H9 (cell line): ENCODE measurements at regions not wholly inside any gene's neighbourhood (a gene's known extent, or its start where the extent isn't known, plus 50 kb on each side); places are given as distances from the start of the nearest gene placed in this dataset.

Experiments
- DNase-seq: peaks from one replicate; pipeline ENCODE4 v3.0.0-alpha.2; 2017
- H2AFZ ChIP-seq: one replicate; pipeline ENCODE4 v1.6.1; 2013; ENCODE audit warnings: mild to moderate bottlenecking, low read length, control low read depth, moderate library complexity
- H2AK5ac ChIP-seq: 2 replicates; pipeline ENCODE4 v1.6.1; 2013; ENCODE audit warnings: low read length, control low read depth, mixed read lengths; ENCODE audit not compliant: insufficient read length
- H2BK120ac ChIP-seq: one replicate; pipeline ENCODE4 v1.6.1; 2013; ENCODE audit warnings: low read depth, mild to moderate bottlenecking, low read length, control low read depth, inconsistent platforms; ENCODE audit not compliant: poor library complexity, severe bottlenecking
- H2BK12ac ChIP-seq: 2 replicates; pipeline ENCODE4 v1.6.1; 2013; ENCODE audit warnings: low read length, control low read depth, mixed read lengths, low read depth; ENCODE audit not compliant: insufficient read length
- H2BK15ac ChIP-seq: 2 replicates; pipeline ENCODE4 v1.6.1; 2013; ENCODE audit warnings: low read depth, low read length, control low read depth
- H2BK20ac ChIP-seq: one replicate; pipeline ENCODE4 v1.6.1; 2013; ENCODE audit warnings: low read depth, mild to moderate bottlenecking, low read length, control low read depth, inconsistent platforms; ENCODE audit not compliant: poor library complexity, severe bottlenecking
- H2BK5ac ChIP-seq: 2 replicates; pipeline ENCODE4 v1.6.1; 2013; ENCODE audit warnings: low read length, control low read depth, mixed read lengths; ENCODE audit not compliant: insufficient read length
- H3K14ac ChIP-seq: 2 replicates; pipeline ENCODE4 v1.6.1; 2013; ENCODE audit warnings: low read length, control low read depth; ENCODE audit not compliant: insufficient read depth
- H3K18ac ChIP-seq: 2 replicates; pipeline ENCODE4 v1.6.1; 2013; ENCODE audit warnings: low read depth, mild to moderate bottlenecking, mixed read lengths, low read length, control low read depth; ENCODE audit not compliant: insufficient read length
- H3K23ac ChIP-seq: 2 replicates; pipeline ENCODE4 v1.6.1; 2013; ENCODE audit warnings: low read length, control low read depth, mixed read lengths, low read depth; ENCODE audit not compliant: insufficient read length
- H3K23me2 ChIP-seq: 2 replicates; pipeline ENCODE4 v1.6.1; 2013; ENCODE audit warnings: low read depth, mild to moderate bottlenecking, mixed read lengths, low read length, control low read depth; ENCODE audit not compliant: insufficient read length, poor library complexity, severe bottlenecking
- H3K27ac ChIP-seq: 2 replicates; pipeline ENCODE4 v1.5.1; 2013; ENCODE audit warnings: low read length, control low read depth, mixed read lengths, low read depth; ENCODE audit not compliant: insufficient read length
- H3K27me3 ChIP-seq: 2 replicates; pipeline ENCODE4 v1.6.1; 2013; ENCODE audit warnings: low read length, control low read depth, inconsistent platforms; ENCODE audit not compliant: insufficient read depth
- H3K4ac ChIP-seq: 2 replicates; pipeline ENCODE4 v1.6.1; 2013; ENCODE audit warnings: low read depth, mild to moderate bottlenecking, control low read depth, inconsistent platforms, low read length, moderate library complexity
- H3K4me1 ChIP-seq: 2 replicates; pipeline ENCODE4 v1.6.1; 2013; ENCODE audit warnings: low read length, control low read depth, inconsistent platforms; ENCODE audit not compliant: insufficient read depth
- H3K4me2 ChIP-seq: 2 replicates; pipeline ENCODE4 v1.6.1; 2013; ENCODE audit warnings: low read length, control low read depth, mixed read lengths; ENCODE audit not compliant: insufficient read length, insufficient read depth
- H3K56ac ChIP-seq: 2 replicates; pipeline ENCODE4 v1.6.1; 2013; ENCODE audit warnings: low read depth, mild to moderate bottlenecking, mixed read lengths, low read length, control low read depth; ENCODE audit not compliant: insufficient read length
- H3K79me1 ChIP-seq: 2 replicates; pipeline ENCODE4 v1.6.1; 2013; ENCODE audit warnings: low read depth, mild to moderate bottlenecking, moderate library complexity, low read length, control low read depth, inconsistent platforms; ENCODE audit not compliant: insufficient read depth, poor library complexity, severe bottlenecking
- H3K79me2 ChIP-seq: 2 replicates; pipeline ENCODE4 v1.6.1; 2013; ENCODE audit warnings: low read length, control low read depth, inconsistent platforms; ENCODE audit not compliant: insufficient read depth
- H3K9ac ChIP-seq: 2 replicates; pipeline ENCODE4 v1.6.1; 2013; ENCODE audit warnings: low read length, control low read depth, mixed read lengths; ENCODE audit not compliant: insufficient read length; ENCODE audit errors: extremely low read depth
- H3K9me3 ChIP-seq: one replicate; pipeline ENCODE4 v1.6.1; 2013; ENCODE audit warnings: low read depth, low read length, inconsistent platforms; ENCODE audit not compliant: control insufficient read depth
- H3T11ph ChIP-seq: one replicate; pipeline ENCODE4 v1.6.1; 2013; ENCODE audit warnings: mild to moderate bottlenecking, low read length, control low read depth, inconsistent platforms
- H4K20me1 ChIP-seq: one replicate; pipeline ENCODE4 v1.6.1; 2013; ENCODE audit not compliant: control insufficient read depth, insufficient read length, insufficient read depth
- H4K5ac ChIP-seq: 2 replicates; pipeline ENCODE4 v1.6.1; 2013; ENCODE audit warnings: low read depth, mild to moderate bottlenecking, mixed read lengths, low read length, control low read depth; ENCODE audit not compliant: insufficient read length
- H4K8ac ChIP-seq: replicated peaks from 2 replicates; pipeline ENCODE4 v1.6.1; 2013; ENCODE audit warnings: low read length, control low read depth, mixed read lengths, low read depth; ENCODE audit not compliant: insufficient read length
- H4K91ac ChIP-seq: 2 replicates; pipeline ENCODE4 v1.6.1; 2013; ENCODE audit warnings: low read depth, mild to moderate bottlenecking, moderate library complexity, mixed read lengths, low read length, control low read depth; ENCODE audit not compliant: insufficient read length
- H3K27ac Mint-ChIP-seq, 3 experiments: 2 replicates in 2 of 3; 3 replicates in 1 of 3; pipeline ENCODE4 v1.8.0; 2020 to 2021; ENCODE audit warnings: mixed read lengths in 3 of 3, mild to moderate bottlenecking in 1 of 3, moderate library complexity in 1 of 3
- H3K27me3 Mint-ChIP-seq: 2 replicates; pipeline ENCODE4 v1.8.0; 2021; ENCODE audit warnings: low read depth, mild to moderate bottlenecking, moderate library complexity, mixed read lengths
- H3K36me3 Mint-ChIP-seq, 3 experiments: 2 replicates in 2 of 3; 3 replicates in 1 of 3; pipeline ENCODE4 v1.8.0; 2020 to 2021; ENCODE audit warnings: low read depth in 3 of 3, mixed read lengths in 3 of 3; ENCODE audit not compliant: insufficient read depth in 1 of 3
- H3K4me1 Mint-ChIP-seq, 2 experiments: 2 replicates each; pipeline ENCODE4 v1.8.0; 2020; ENCODE audit warnings: mixed read lengths in 2 of 2
- H3K4me3 Mint-ChIP-seq, 2 experiments: 2 replicates in 1 of 2; 3 replicates in 1 of 2; pipeline ENCODE4 v1.8.0; 2020 to 2021; ENCODE audit warnings: mild to moderate bottlenecking in 2 of 2, mixed read lengths in 2 of 2, moderate library complexity in 1 of 2
- H3K9me3 Mint-ChIP-seq, 2 experiments: 2 replicates in 1 of 2; 3 replicates in 1 of 2; pipeline ENCODE4 v1.8.0; 2020; ENCODE audit warnings: mild to moderate bottlenecking in 2 of 2, mixed read lengths in 2 of 2, moderate library complexity in 1 of 2
- WGBS: extraction: QIAGEN DNeasy Blood & Tissue Kit; methylation state at CpG from one replicate; pipeline ENCODE4 v1.1.7; 2013; ENCODE audit warnings: missing lambda C conversion rate, low lambda C conversion rate, mixed read lengths; ENCODE audit not compliant: insufficient read length; ENCODE audit errors: extremely low coverage; 5-methylcytosine and 5-hydroxymethylcytosine counted together
- TF ChIP-seq, protein P1 (sequence below): fragments of 200-600 bp; sonication (generic); conservative IDR thresholded peaks from 3 replicates; pipeline ENCODE4 v1.8.0; 2021; ENCODE audit warnings: antibody characterized with exemption, mild to moderate bottlenecking

DNA sequence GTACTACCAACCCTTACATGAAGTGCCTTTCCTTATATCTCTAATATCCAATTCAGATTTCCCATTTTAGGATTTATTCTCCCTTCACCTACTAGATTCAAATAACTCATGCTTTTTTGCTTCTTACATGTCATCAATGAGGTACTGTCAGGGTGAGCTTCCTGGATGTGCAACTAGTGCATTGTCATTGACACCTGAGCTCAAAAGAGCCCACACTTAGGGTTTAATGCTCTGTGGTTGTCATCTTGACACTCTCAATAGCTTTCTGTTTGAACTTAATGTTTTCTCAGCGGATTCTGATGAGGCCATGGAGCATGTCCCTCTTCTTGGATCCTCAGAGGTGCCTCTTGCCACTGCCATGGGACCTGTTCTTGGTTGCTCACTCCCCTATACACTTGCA lies 1033.3 kb upstream of the EYS start:
- Histone ChIP-seq H3K18ac (no peak overlapping the region), H3K4me2 (no peak overlapping the region), H3K9me3 (no peaks in the 10 kb centered on the region), H2BK5ac (no peak overlapping the region), H3K27ac (no peak overlapping the region), H3K79me2 (no peaks in the 10 kb centered on the region), H4K5ac (no peak overlapping the region), H2BK15ac (no peak overlapping the region), H4K8ac (no peak overlapping the region), H3K23ac (no peak overlapping the region), H4K20me1 (no peaks in the 10 kb centered on the region), H3K9ac (no peak overlapping the region), H2AFZ (no peak overlapping the region), H2BK12ac (no peak overlapping the region), H3K14ac (no peak overlapping the region), H2BK20ac (no peak overlapping the region), H3K4ac (no peak overlapping the region), H2AK5ac (no peak overlapping the region), H3T11ph (no peak overlapping the region), H2BK120ac (no peak overlapping the region), H3K56ac (no peak overlapping the region), H3K79me1 (no peaks in the 10 kb centered on the region), H3K27me3 (no peaks in the 10 kb centered on the region), H4K91ac (no peak overlapping the region), H3K4me1 (no peaks in the 10 kb centered on the region), H3K23me2 (no peaks in the 10 kb centered on the region)
- no peaks in the 10 kb centered on the region for H3K36me3 Mint-ChIP-seq
- H3K27ac Mint-ChIP-seq, result no peak overlapping the region; a peak in 1 of 7 replicates
- WGBS, result no CpG with 5 or more reads among the region's 1 CpG
- no peaks in the 10 kb centered on the region; a peak in 1 of 5 replicates for H3K9me3 Mint-ChIP-seq
- no peak overlapping the region for H3K4me3 Mint-ChIP-seq
- peaks cover 3% of the 10 kb centered on the region in 2 experiments for H3K4me1 Mint-ChIP-seq
- no peak for DNase-seq
- no peaks in the 10 kb centered on the region for H3K27me3 Mint-ChIP-seq
- TF ChIP-seq, protein P1, sequence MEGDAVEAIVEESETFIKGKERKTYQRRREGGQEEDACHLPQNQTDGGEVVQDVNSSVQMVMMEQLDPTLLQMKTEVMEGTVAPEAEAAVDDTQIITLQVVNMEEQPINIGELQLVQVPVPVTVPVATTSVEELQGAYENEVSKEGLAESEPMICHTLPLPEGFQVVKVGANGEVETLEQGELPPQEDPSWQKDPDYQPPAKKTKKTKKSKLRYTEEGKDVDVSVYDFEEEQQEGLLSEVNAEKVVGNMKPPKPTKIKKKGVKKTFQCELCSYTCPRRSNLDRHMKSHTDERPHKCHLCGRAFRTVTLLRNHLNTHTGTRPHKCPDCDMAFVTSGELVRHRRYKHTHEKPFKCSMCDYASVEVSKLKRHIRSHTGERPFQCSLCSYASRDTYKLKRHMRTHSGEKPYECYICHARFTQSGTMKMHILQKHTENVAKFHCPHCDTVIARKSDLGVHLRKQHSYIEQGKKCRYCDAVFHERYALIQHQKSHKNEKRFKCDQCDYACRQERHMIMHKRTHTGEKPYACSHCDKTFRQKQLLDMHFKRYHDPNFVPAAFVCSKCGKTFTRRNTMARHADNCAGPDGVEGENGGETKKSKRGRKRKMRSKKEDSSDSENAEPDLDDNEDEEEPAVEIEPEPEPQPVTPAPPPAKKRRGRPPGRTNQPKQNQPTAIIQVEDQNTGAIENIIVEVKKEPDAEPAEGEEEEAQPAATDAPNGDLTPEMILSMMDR, result no peak
